Esophagus muscularis mucosa (tissue), 3 donors: ENCODE measurements at regions not wholly inside any gene's neighbourhood (a gene's known extent, or its start where the extent isn't known, plus 50 kb on each side); places are given as distances from the start of the nearest gene placed in this dataset.

Source experiments
- POLR2A ChIP-seq: fragments of 450-650 bp; IDR thresholded peaks from one replicate; pipeline ENCODE4 v1.6.1; 2017; ENCODE audit warnings: antibody characterized with exemption, moderate library complexity, mild to moderate bottlenecking, low read depth
- TF ChIP-seq, protein P1 (sequence below), 3 experiments: fragments of 200-600 bp in 2 of 3; fragments of 450-650 bp in 1 of 3; sonication (generic) in 2 of 3; IDR thresholded peaks; one replicate each; pipeline ENCODE4 v1.5.1; 2017 to 2019; ENCODE audit warnings: antibody characterized with exemption in 3 of 3, mild to moderate bottlenecking in 2 of 3, moderate library complexity in 1 of 3

DNA sequence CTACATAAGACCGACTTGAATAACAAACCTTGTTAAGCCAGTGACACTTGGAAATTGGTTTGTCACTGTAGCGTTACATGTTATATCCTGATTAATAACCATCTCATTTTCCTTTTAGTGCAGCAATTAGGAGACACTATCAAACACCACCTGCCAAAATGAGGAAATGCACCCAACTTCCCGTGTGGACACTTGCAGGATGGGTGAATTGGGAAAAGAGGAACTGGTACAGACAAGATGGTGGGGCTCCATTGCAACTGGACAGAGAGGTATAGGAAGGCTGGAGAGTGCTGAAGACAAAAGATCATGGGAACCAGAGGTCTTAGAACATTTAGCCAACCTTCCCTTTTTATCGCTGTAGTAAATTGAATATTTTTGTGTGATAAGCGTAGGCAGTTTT lies 816.3 kb upstream of the HS6ST1 start:
- TF ChIP-seq, protein P1, sequence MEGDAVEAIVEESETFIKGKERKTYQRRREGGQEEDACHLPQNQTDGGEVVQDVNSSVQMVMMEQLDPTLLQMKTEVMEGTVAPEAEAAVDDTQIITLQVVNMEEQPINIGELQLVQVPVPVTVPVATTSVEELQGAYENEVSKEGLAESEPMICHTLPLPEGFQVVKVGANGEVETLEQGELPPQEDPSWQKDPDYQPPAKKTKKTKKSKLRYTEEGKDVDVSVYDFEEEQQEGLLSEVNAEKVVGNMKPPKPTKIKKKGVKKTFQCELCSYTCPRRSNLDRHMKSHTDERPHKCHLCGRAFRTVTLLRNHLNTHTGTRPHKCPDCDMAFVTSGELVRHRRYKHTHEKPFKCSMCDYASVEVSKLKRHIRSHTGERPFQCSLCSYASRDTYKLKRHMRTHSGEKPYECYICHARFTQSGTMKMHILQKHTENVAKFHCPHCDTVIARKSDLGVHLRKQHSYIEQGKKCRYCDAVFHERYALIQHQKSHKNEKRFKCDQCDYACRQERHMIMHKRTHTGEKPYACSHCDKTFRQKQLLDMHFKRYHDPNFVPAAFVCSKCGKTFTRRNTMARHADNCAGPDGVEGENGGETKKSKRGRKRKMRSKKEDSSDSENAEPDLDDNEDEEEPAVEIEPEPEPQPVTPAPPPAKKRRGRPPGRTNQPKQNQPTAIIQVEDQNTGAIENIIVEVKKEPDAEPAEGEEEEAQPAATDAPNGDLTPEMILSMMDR (IDR thresholded peaks at IDR 0.05): no peak
- TF ChIP-seq POLR2A: no peak
